ENCODE measurements at regions not wholly inside any gene's neighbourhood (a gene's known extent, or its start where the extent isn't known, plus 50 kb on each side); places are given as distances from the start of the nearest gene placed in this dataset.

- TF ChIP-seq ZNF639 (CRISPR knock-in tag; conservative IDR thresholded peaks at IDR 0.05 in 1 of 2, IDR thresholded peaks at IDR 0.05 in 1 of 2): no peak
- TF ChIP-seq, protein P1, sequence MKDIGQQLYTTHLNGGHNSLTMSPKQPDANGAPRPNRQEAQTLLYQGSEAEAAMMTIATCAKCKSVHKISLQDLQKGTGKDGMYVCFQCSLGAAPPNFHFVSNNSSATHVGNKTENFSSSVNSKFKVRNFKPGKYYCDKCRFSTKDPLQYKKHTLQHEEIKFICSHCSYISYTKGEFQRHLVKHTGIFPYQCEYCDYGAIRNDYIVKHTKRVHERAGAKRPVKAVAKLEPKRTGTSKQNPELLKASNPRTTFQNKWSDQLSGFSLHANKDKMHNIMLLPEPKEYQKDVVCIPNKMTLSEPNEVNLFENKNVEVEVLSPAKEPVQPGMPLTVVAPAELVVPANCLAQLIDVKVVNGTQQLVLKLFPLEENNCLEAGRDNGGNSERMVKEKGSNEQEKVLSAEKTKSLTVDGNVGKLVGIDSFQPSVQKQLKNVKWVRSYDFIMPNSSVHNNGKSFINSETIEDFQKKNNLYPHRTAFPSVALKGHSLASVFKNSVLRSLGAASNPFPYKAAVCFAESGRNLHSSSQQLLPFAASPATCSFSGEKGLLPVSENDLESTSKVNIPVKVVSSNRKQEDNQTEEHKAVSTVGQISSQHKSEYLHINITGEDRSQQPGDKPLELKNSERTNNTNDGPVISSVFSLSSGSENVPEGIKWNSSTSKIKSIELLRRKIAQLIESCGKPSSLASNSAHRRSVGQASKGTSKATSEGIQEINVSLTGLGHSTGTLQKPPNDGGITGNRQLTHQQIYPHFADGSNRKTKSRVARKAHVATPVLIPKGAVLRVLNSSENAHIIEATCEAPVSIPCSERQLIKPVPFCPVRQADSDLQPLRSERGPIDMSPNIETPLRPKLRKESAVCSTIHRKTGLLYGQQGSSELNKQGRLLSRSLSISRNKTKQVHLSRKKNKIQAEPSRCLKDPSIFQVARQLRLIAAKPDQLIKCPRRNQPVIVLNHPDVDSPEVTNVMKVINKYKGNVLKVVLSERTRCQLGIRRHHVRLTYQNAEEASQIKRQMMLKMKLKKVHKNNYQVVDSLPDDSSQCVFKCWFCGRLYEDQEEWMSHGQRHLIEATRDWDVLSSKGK (CRISPR knock-in tag; IDR thresholded peaks at IDR 0.05): no peak
- TF ChIP-seq ZNF212 (CRISPR knock-in tag; IDR thresholded peaks at IDR 0.05): no peak
- no peak for TF ChIP-seq NBN (IDR thresholded peaks at IDR 0.05; ENCODE audit: low read depth)
Observed at GRCh38 chr13:110063490-110064421, 243.2 kb downstream of the COL4A1 start (continued).
